Nephron progenitor cell (in vitro differentiated cells): ENCODE measurements at regions not wholly inside any gene's neighbourhood (a gene's known extent, or its start where the extent isn't known, plus 50 kb on each side); places are given as distances from the start of the nearest gene placed in this dataset.
"Not testable (repeated sequence)": the region's sequence is repeated elsewhere in the genome, so short reads cannot be mapped to it uniquely, and the experiment has no call there.

Source experiments
- DNase-seq: peaks from one replicate; pipeline ENCODE4 v3.0.0; 2021
- H3K27ac Mint-ChIP-seq: 2 replicates; pipeline ENCODE4 v1.8.0; 2021; ENCODE audit warnings: mild to moderate bottlenecking, moderate library complexity, mixed read lengths
- H3K27me3 Mint-ChIP-seq: 2 replicates; pipeline ENCODE4 v1.8.0; 2021; ENCODE audit warnings: mild to moderate bottlenecking, low read depth, mixed read lengths; ENCODE audit not compliant: poor library complexity
- H3K36me3 Mint-ChIP-seq: 2 replicates; pipeline ENCODE4 v1.8.0; 2021; ENCODE audit warnings: low read depth, mixed read lengths
- H3K4me1 Mint-ChIP-seq: 2 replicates; pipeline ENCODE4 v1.8.0; 2021; ENCODE audit warnings: mixed read lengths
- H3K4me3 Mint-ChIP-seq: 2 replicates; pipeline ENCODE4 v1.8.0; 2021; ENCODE audit warnings: mild to moderate bottlenecking, moderate library complexity, mixed read lengths
- H3K9me3 Mint-ChIP-seq: 2 replicates; pipeline ENCODE4 v1.8.0; 2021; ENCODE audit warnings: mild to moderate bottlenecking, moderate library complexity, mixed read lengths
- TF ChIP-seq, protein P1 (sequence below): fragments of 200-600 bp; sonication (generic); IDR thresholded peaks from 2 replicates; pipeline ENCODE4 v1.5.0; 2021; ENCODE audit warnings: antibody characterized with exemption

GRCh38 chr6:99818161-99818560 is 175.9 kb downstream of the MCHR2 start:
- TF ChIP-seq, protein P1, sequence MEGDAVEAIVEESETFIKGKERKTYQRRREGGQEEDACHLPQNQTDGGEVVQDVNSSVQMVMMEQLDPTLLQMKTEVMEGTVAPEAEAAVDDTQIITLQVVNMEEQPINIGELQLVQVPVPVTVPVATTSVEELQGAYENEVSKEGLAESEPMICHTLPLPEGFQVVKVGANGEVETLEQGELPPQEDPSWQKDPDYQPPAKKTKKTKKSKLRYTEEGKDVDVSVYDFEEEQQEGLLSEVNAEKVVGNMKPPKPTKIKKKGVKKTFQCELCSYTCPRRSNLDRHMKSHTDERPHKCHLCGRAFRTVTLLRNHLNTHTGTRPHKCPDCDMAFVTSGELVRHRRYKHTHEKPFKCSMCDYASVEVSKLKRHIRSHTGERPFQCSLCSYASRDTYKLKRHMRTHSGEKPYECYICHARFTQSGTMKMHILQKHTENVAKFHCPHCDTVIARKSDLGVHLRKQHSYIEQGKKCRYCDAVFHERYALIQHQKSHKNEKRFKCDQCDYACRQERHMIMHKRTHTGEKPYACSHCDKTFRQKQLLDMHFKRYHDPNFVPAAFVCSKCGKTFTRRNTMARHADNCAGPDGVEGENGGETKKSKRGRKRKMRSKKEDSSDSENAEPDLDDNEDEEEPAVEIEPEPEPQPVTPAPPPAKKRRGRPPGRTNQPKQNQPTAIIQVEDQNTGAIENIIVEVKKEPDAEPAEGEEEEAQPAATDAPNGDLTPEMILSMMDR, result no peak
- Mint-ChIP-seq H3K27me3 (peaks cover 10% of the 10 kb centered on the region), H3K4me1 (peaks cover 19% of the 10 kb centered on the region), H3K36me3 (no peaks in the 10 kb centered on the region), H3K9me3 (peaks cover 5% of the 10 kb centered on the region), H3K4me3 (no peak overlapping the region), H3K27ac (no peak overlapping the region)
- no peak for DNase-seq

GRCh38 chr6:99819853-99820252 is 174.2 kb downstream of the MCHR2 start:
- H3K9me3 Mint-ChIP-seq, result peaks cover 5% of the 10 kb centered on the region
- H3K27ac Mint-ChIP-seq, result no peak overlapping the region

DNA sequence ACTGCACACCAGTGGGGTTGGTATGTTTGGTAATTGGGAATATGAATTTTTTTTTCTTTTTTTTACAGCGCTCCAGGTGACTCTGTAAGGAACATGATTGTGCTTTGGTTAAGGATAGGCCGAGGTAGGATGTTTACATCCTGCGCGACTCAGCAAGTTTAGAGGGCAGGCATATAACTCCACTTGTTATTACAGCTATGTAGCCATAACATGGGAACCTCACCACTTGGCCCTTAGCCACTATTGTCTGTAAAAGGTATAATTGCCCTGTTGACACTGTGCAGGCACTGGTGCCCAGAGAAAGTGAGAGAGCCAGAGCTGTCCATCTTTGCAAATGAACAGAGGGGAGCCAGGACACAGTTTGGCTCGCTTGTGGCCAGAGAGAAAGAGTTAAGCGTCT is 172.9 kb downstream of the MCHR2 start:
- Mint-ChIP-seq H3K36me3 (no peaks in the 10 kb centered on the region), H3K4me1 (peaks cover 22% of the 10 kb centered on the region), H3K27me3 (peaks cover 13% of the 10 kb centered on the region), H3K4me3 (no peak overlapping the region), H3K9me3 (peaks cover 4% of the 10 kb centered on the region), H3K27ac (no peak overlapping the region)
- DNase-seq, result no peak
- TF ChIP-seq, protein P1, result no peak

More at GRCh38 chr6:99819853-99820252, 174.2 kb downstream of the MCHR2 start:
- H3K36me3 Mint-ChIP-seq, result no peaks in the 10 kb centered on the region
- TF ChIP-seq, protein P1, result no peak
- H3K27me3 Mint-ChIP-seq, result peaks cover 13% of the 10 kb centered on the region
- no peak for DNase-seq
- no peak overlapping the region for H3K4me3 Mint-ChIP-seq
- H3K4me1 Mint-ChIP-seq, result peaks cover 22% of the 10 kb centered on the region

DNA sequence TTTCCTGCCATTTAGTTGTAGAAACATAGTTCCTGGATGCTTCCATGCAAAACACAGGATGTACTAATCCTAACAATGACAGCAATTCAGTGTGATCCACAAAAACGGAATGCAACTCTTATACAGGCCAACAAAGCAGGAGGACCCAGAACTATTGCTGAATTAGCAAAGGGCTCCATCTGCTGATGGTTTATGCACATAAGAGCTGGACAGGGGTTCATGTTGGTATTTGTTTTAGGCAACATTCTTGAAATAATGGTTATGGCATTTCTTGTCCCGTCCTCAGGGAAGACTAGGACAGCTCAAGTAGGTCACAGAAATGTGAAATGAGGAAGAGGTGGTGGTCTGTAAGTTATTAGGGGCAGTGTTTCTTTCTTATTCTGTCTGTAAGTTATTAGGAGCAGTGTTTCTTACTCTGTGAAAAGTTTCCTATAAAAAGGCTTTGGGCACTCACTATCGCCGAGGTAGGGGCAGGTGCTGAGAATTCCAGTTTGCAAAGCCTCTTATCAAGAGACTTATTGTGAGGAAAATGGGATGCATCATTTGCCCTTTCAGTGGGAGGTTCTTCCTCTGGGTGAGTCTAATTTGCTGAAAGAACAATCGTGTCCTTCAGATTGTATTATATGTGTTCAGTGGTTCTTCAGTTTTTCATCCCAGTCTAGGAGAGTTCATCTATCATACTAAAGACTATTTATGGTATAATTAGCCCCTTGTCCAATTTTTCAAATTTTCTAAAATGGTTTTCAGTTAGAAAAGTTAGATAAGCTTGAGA is 171.1 kb downstream of the MCHR2 start:
- peaks cover 22% of the 10 kb centered on the region for H3K4me1 Mint-ChIP-seq
- TF ChIP-seq, protein P1, result peak; percentile 39
- no peaks in the 10 kb centered on the region for H3K36me3 Mint-ChIP-seq
- peaks cover 10% of the 10 kb centered on the region for H3K27me3 Mint-ChIP-seq
- H3K4me3 Mint-ChIP-seq, result peak overlapping the region; percentile 79
- peak; percentile 9 for DNase-seq
- H3K27ac Mint-ChIP-seq, result no peak overlapping the region
- H3K9me3 Mint-ChIP-seq, result no peaks in the 10 kb centered on the region

DNA sequence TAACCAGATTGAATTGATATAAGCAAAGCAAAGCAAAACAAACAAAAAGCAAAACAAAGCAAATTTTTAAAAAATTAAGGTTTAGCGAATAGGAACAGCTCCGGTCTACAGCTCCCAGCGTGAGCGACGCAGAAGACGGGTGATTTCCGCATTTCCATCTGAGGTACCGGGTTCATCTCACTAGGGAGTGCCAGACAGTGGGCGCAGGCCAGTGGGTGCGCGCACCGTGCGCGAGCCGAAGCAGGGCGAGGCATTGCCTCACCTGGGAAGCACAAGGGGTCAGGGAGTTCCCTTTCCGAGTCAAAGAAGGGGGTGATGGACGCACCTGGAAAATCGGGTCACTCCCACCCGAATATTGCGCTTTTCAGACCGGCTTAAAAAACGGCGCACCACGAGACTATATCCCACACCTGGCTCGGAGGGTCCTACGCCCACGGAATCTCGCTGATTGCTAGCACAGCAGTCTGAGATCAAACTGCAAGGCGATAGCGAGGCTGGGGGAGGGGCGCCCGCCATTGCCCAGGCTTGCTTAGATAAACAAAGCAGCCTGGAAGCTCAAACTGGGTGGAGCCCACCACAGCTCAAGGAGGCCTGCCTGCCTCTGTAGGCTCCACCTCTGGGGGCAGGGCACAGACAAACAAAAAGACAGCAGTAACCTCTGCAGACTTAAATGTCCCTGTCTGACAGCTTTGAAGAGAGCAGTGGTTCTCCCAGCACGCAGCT is 170.3 kb downstream of the MCHR2 start:
- peaks cover 22% of the 10 kb centered on the region for H3K4me1 Mint-ChIP-seq

GRCh38 chr6:99833034-99833433 is 161.0 kb downstream of the MCHR2 start:
- TF ChIP-seq, protein P1, result no peak
- Mint-ChIP-seq H3K36me3 (no peaks in the 10 kb centered on the region), H3K4me1 (no peaks in the 10 kb centered on the region)

More for the DNA sequence above, 170.3 kb downstream of the MCHR2 start:
- H3K4me3 Mint-ChIP-seq, result peak overlapping the region; percentile 79
- not testable (repeated sequence) for H3K9me3 Mint-ChIP-seq, H3K27me3 Mint-ChIP-seq, H3K36me3 Mint-ChIP-seq, H3K27ac Mint-ChIP-seq
- peak; percentile 16 for DNase-seq

More at GRCh38 chr6:99833034-99833433, 161.0 kb downstream of the MCHR2 start:
- Mint-ChIP-seq H3K27me3 (peaks cover 2% of the 10 kb centered on the region), H3K9me3 (peaks cover 3% of the 10 kb centered on the region), H3K27ac (no peak overlapping the region), H3K4me3 (no peak overlapping the region)
- no peak for DNase-seq
